Prostate gland (tissue), 2 donors: ENCODE measurements at regions not wholly inside any gene's neighbourhood (a gene's known extent, or its start where the extent isn't known, plus 50 kb on each side); places are given as distances from the start of the nearest gene placed in this dataset.

ENCODE experiments used
- CTCF ChIP-seq, 4 experiments: fragments of 200-600 bp in 2 of 4; fragments of 450-650 bp in 2 of 4; sonication (generic) in 2 of 4; IDR thresholded peaks; 1 replicate in 3 of 4; 2 replicates in 1 of 4; pipeline ENCODE4 v1.5.1; 2016 to 2019; ENCODE audit warnings: antibody characterized with exemption in 4 of 4, mild to moderate bottlenecking in 2 of 4, moderate library complexity in 2 of 4
- POLR2A ChIP-seq: fragments of 450-650 bp; IDR thresholded peaks from one replicate; pipeline ENCODE4 v1.6.1; 2016; ENCODE audit warnings: antibody characterized with exemption, mild to moderate bottlenecking
- POLR2AphosphoS5 ChIP-seq: sonication (generic); formaldehyde crosslinking; IDR thresholded peaks from one replicate; pipeline ENCODE4 v1.6.1; 2017; ENCODE audit warnings: antibody characterized with exemption

GRCh38 chr10:59085054-59085453 is 91.4 kb upstream of the PHYHIPL start:
- no peak for TF ChIP-seq CTCF (IDR thresholded peaks at IDR 0.05)
- TF ChIP-seq POLR2A, result no peak
- no peak for TF ChIP-seq POLR2AphosphoS5
